OCI-LY3 (cell line): ENCODE measurements at regions not wholly inside any gene's neighbourhood (a gene's known extent, or its start where the extent isn't known, plus 50 kb on each side); places are given as distances from the start of the nearest gene placed in this dataset.

Experiments used
- H2AFZ ChIP-seq: fragments of 200-600, 300-600 bp; shearing (Covaris generic); 2 replicates; pipeline ENCODE4 v1.6.0; 2014; ENCODE audit warnings: antibody characterized with exemption, low read depth, low read length
- H3K27ac ChIP-seq: fragments of 200-600, 300-600 bp; sonication (generic); 2 replicates; pipeline ENCODE4 v1.5.1; 2014; ENCODE audit warnings: mild to moderate bottlenecking, low read length, moderate library complexity, mixed read lengths
- H3K27me3 ChIP-seq: fragments of 200-600, 300-600 bp; sonication (generic); 2 replicates; pipeline ENCODE4 v1.6.1; 2014; ENCODE audit warnings: low read depth, low read length, mixed read lengths
- H3K36me3 ChIP-seq: fragments of 200-600, 300-600 bp; sonication (generic); replicated peaks from 2 replicates; pipeline ENCODE3; 2014; ENCODE audit warnings: low read depth, low read length, mixed read lengths
- H3K4me1 ChIP-seq: fragments of 300-600, 200-600 bp; sonication (generic); 2 replicates; pipeline ENCODE4 v1.6.1; 2014; ENCODE audit warnings: low read length, mixed read lengths
- H3K4me2 ChIP-seq: fragments of 200-600, 300-600 bp; sonication (generic); 2 replicates; pipeline ENCODE4 v1.6.1; 2014; ENCODE audit warnings: low read length, mixed read lengths
- H3K4me3 ChIP-seq: fragments of 300-600, 200-600 bp; sonication (generic); 2 replicates; pipeline ENCODE4 v1.5.1; 2014; ENCODE audit warnings: antibody characterized with exemption, mild to moderate bottlenecking, low read length, moderate library complexity
- H3K79me2 ChIP-seq: fragments of 300-600, 200-600 bp; shearing (Covaris generic); 2 replicates; pipeline ENCODE4 v1.6.1; 2014; ENCODE audit warnings: mild to moderate bottlenecking, low read length, mixed read lengths
- H3K9ac ChIP-seq: fragments of 300-600, 200-600 bp; shearing (Covaris generic); 2 replicates; pipeline ENCODE4 v1.6.0; 2014; ENCODE audit warnings: mild to moderate bottlenecking, low read length, moderate library complexity
- H3K9me3 ChIP-seq: fragments of 200-600, 300-600 bp; shearing (Covaris generic); 2 replicates; pipeline ENCODE4 v1.6.1; 2014; ENCODE audit warnings: low read length, mixed read lengths; ENCODE audit not compliant: insufficient read depth
- H4K20me1 ChIP-seq: fragments of 200-600, 300-600 bp; sonication (generic); 2 replicates; pipeline ENCODE4 v1.6.1; 2016; ENCODE audit warnings: low read length, mixed read lengths; ENCODE audit not compliant: insufficient read depth
- CTCF ChIP-seq: fragments of 200-600, 300-600 bp; sonication (generic); IDR thresholded peaks from 2 replicates; pipeline ENCODE4 v1.5.1; 2014; ENCODE audit warnings: antibody characterized with exemption, low read length, low read depth
- EZH2phosphoT487 ChIP-seq: fragments of 200-600 bp; shearing (Covaris generic); IDR thresholded peaks from 2 replicates; pipeline ENCODE4 v1.6.1; 2018; ENCODE audit warnings: antibody characterized with exemption, mixed run types, low read depth

- Histone ChIP-seq H3K9ac (no peak overlapping the region), H3K4me1 (peaks cover 22% of the 10 kb centered on the region), H3K4me3 (peak overlapping the region; percentile 31), H3K9me3 (no peaks in the 10 kb centered on the region; the same call in 1 of the 2 replicates), H4K20me1 (no peaks in the 10 kb centered on the region), H2AFZ (no peak overlapping the region), H3K4me2 (peak overlapping the region; percentile 56), H3K36me3 (peaks cover 3% of the 10 kb centered on the region), H3K79me2 (no peaks in the 10 kb centered on the region), H3K27ac (no peak overlapping the region), H3K27me3 (peaks cover 7% of the 10 kb centered on the region; the same call in 1 of the 2 replicates)
- TF ChIP-seq EZH2phosphoT487 (no peak), CTCF (peak; percentile 8; the same call in 1 of the 2 replicates)
Measured at GRCh38 chr2:153543635-153544071, 65.1 kb upstream of the RPRM start.

- Histone ChIP-seq H3K9me3 (no peaks in the 10 kb centered on the region; the same call in 1 of the 2 replicates), H3K4me3 (no peak overlapping the region), H3K27ac (no peak overlapping the region), H3K27me3 (peaks cover 7% of the 10 kb centered on the region; the same call in 1 of the 2 replicates), H3K9ac (no peak overlapping the region), H4K20me1 (no peaks in the 10 kb centered on the region), H2AFZ (no peak overlapping the region), H3K79me2 (no peaks in the 10 kb centered on the region), H3K4me1 (peaks cover 27% of the 10 kb centered on the region), H3K36me3 (peaks cover 1% of the 10 kb centered on the region), H3K4me2 (no peak overlapping the region)
- TF ChIP-seq EZH2phosphoT487 (no peak), CTCF (no peak)
Measured at GRCh38 chr2:153546358-153546757, 67.8 kb upstream of the RPRM start.

- Histone ChIP-seq H3K4me1 (peaks cover 26% of the 10 kb centered on the region), H3K27ac (no peak overlapping the region), H3K4me2 (no peak overlapping the region), H3K4me3 (no peak overlapping the region), H3K79me2 (no peaks in the 10 kb centered on the region), H3K9ac (no peak overlapping the region), H3K27me3 (peaks cover 7% of the 10 kb centered on the region; the same call in 1 of the 2 replicates), H2AFZ (no peak overlapping the region), H4K20me1 (no peaks in the 10 kb centered on the region), H3K36me3 (no peaks in the 10 kb centered on the region), H3K9me3 (no peaks in the 10 kb centered on the region)
- TF ChIP-seq CTCF (no peak), EZH2phosphoT487 (no peak)
Measured at GRCh38 chr2:153548536-153548935, 70.0 kb upstream of the RPRM start.

DNA sequence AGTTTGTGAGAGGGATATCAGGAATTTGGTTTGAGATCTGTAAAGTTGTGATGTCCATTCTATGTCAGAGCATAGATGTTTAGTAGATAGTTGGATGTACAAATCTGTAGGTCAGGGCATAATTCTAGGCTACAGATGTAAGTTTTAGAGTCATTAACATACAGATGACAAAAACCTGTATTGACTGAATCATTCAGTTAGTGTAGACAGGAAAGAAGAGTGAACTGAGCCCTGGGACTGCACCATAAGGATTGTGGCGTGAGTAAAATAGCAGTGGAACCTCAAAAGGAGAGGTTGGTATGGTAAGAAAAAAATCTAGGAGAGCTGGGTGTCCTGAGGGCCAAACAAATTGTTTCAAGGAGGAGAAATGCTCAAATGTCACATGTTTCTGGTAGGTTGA lies 73.1 kb upstream of the RPRM start:
- Histone ChIP-seq H3K79me2 (no peaks in the 10 kb centered on the region), H3K27ac (no peak overlapping the region), H3K4me2 (peak overlapping the region; percentile 15; the same call in 1 of the 2 replicates), H4K20me1 (no peaks in the 10 kb centered on the region), H3K36me3 (no peaks in the 10 kb centered on the region), H3K27me3 (no peaks in the 10 kb centered on the region), H3K4me3 (no peak overlapping the region), H2AFZ (no peak overlapping the region), H3K9me3 (no peaks in the 10 kb centered on the region), H3K4me1 (peaks cover 15% of the 10 kb centered on the region), H3K9ac (no peak overlapping the region)
- TF ChIP-seq EZH2phosphoT487 (no peak), CTCF (no peak)
